Loucy (cell line): ENCODE measurements at regions not wholly inside any gene's neighbourhood (a gene's known extent, or its start where the extent isn't known, plus 50 kb on each side); places are given as distances from the start of the nearest gene placed in this dataset.

ENCODE experiments used
- CTCF ChIP-seq: fragments of 200-600 bp; sonication (generic); conservative IDR thresholded peaks from 2 replicates; pipeline ENCODE4 v1.5.1; 2014; ENCODE audit warnings: mild to moderate bottlenecking, antibody characterized with exemption, low read length
- EZH2phosphoT487 ChIP-seq: fragments of 200-600 bp; IDR thresholded peaks from 2 replicates; pipeline ENCODE4 v1.6.1; 2018; ENCODE audit warnings: antibody characterized with exemption, mild to moderate bottlenecking, moderate library complexity, borderline replicate concordance

GRCh38 chr5:14968796-14969195, 97.2 kb upstream of the ANKH start:
- TF ChIP-seq CTCF: no peak
- TF ChIP-seq EZH2phosphoT487: no peak
